Fibroblast of pulmonary artery (primary cell): ENCODE measurements at regions not wholly inside any gene's neighbourhood (a gene's known extent, or its start where the extent isn't known, plus 50 kb on each side); places are given as distances from the start of the nearest gene placed in this dataset.

Experiments used
- DNase-seq: peaks from one replicate; pipeline ENCODE4 v3.0.0-alpha.2; 2010; ENCODE audit warnings: low read depth
- H3K4me3 ChIP-seq: replicated peaks from 2 replicates; pipeline ENCODE4 v1.5.1; 2011; ENCODE audit warnings: low read depth, mild to moderate bottlenecking, control low read depth, low read length, moderate library complexity
- CTCF ChIP-seq: IDR thresholded peaks from 2 replicates; pipeline ENCODE4 v1.5.1; 2011; ENCODE audit warnings: mild to moderate bottlenecking, control low read depth, low read length, inconsistent platforms; ENCODE audit errors: missing control alignments

DNA sequence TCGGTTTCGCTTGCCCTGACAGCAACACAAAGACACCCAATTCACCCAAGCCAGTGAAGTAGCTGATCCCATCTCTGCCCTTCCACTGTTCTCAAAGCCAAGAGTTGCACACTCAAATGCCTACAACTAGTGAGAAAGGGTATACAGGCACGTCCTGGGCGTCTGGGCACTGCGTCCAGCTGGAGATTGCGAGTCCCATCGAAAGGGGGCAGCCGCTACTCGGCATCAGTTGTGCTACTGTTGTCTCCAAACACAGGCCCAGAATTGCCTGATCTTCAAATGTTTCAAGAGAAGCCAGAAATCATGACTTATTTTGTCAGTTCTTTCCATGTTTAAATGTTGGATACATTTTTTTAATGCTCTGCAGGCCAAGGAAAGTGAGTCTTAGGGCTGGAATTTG lies 487.8 kb downstream of the BCOR start:
- no peak for DNase-seq
- H3K4me3 ChIP-seq, result no peak overlapping the region
- TF ChIP-seq CTCF, result no peak

DNA sequence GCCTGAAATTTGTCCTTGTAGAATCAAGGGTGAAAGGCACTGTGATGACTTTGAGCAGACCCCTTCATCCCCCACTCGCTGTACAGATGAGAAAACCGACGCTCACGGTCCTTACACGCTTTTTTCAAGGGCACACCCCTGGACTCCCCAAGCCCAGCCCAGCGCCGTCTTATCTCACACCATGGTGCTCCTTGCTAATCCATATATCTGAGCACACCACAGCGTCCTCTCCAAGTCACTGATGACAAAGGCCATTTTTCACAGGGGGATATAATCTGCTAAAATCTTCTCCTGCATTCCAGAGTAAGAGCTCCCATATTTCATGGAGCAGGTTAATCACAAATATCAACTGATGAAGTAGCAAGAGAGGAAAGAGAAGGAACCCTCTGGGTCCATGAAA lies 486.3 kb downstream of the BCOR start:
- no peak for TF ChIP-seq CTCF
- no peak for DNase-seq

GRCh38 chrX:39613482-39613995 lies 484.2 kb downstream of the BCOR start:
- TF ChIP-seq CTCF, result no peak
- peak; percentile 10 for DNase-seq
- no peak overlapping the region for H3K4me3 ChIP-seq

More for the DNA sequence above, 486.3 kb downstream of the BCOR start:
- H3K4me3 ChIP-seq, result no peak overlapping the region

GRCh38 chrX:39613997-39614679 lies 483.6 kb downstream of the BCOR start:
- TF ChIP-seq CTCF, result no peak
- DNase-seq, result no peak
- H3K4me3 ChIP-seq, result no peak overlapping the region

- no peak for TF ChIP-seq CTCF
- H3K4me3 ChIP-seq, result no peak overlapping the region
- DNase-seq, result no peak
These were observed 483.1 kb downstream of the BCOR start for GRCh38 chrX:39614680-39614998.

- DNase-seq, result no peak
- no peak overlapping the region for H3K4me3 ChIP-seq
- TF ChIP-seq CTCF, result no peak
These were observed 481.5 kb downstream of the BCOR start for GRCh38 chrX:39616098-39616729.

DNA sequence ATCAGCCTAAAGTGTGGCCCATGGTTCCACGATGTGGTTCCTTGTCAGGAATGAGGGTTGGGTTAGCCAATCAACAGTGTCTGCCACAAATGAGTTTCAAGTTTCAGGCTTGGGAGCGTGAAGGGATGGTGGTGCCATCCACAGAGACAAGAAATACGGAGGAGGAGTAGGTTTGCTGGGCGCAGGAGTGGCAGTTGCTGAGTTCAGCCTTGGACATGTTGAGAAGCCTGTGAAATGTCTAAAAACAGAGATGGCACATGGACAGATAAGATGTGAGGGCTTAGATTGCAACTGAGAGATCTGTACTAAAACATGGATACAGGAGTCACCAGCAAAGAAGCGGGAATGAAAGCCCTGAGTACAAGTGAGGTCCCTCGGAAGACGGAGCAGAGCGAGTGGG lies 481.0 kb downstream of the BCOR start:
- TF ChIP-seq CTCF, result no peak
- no peak overlapping the region for H3K4me3 ChIP-seq
- no peak for DNase-seq
